Activated CD4-positive, alpha-beta T cell treated with anti-CD3 and anti-CD28 coated beads, Interleukin-2, amount 10 ng/mL, durations not matched to agents 7 days and 5 days (primary cell): ENCODE measurements at regions not wholly inside any gene's neighbourhood (a gene's known extent, or its start where the extent isn't known, plus 50 kb on each side); places are given as distances from the start of the nearest gene placed in this dataset.
"Not testable (repeated sequence)": the region's sequence is repeated elsewhere in the genome, so short reads cannot be mapped to it uniquely, and the experiment has no call there.

Experiments used
- CTCF ChIA-PET: fragments of 350-600 bp; sonication (Branson Sonifier 250); formaldehyde crosslinking; loops from one replicate; lab custom pipeline; 2021; ENCODE audit warnings: antibody characterized with exemption; lab: Charles Lee
- POLR2A ChIA-PET: fragments of 350-600 bp; sonication (Branson Sonifier 250); formaldehyde crosslinking; loops from one replicate; lab custom pipeline; 2021; ENCODE audit warnings: antibody characterized with exemption; lab: Charles Lee
- DNase-seq: peaks from one replicate; pipeline ENCODE4 v3.0.0-alpha.2; 2020
- H3K27ac Mint-ChIP-seq: one replicate; pipeline ENCODE4 v1.8.0; 2021; ENCODE audit warnings: mild to moderate bottlenecking, moderate library complexity, mixed read lengths
- H3K27me3 Mint-ChIP-seq: one replicate; pipeline ENCODE4 v1.8.0; 2021; ENCODE audit warnings: mixed read lengths
- H3K36me3 Mint-ChIP-seq: one replicate; pipeline ENCODE4 v1.8.0; 2021; ENCODE audit warnings: low read depth, mixed read lengths
- H3K4me1 Mint-ChIP-seq: one replicate; pipeline ENCODE4 v1.8.0; 2021; ENCODE audit warnings: mixed read lengths
- H3K4me3 Mint-ChIP-seq: one replicate; pipeline ENCODE4 v1.8.0; 2021; ENCODE audit warnings: mild to moderate bottlenecking, moderate library complexity, mixed read lengths
- H3K9me3 Mint-ChIP-seq: one replicate; pipeline ENCODE4 v1.8.0; 2021; ENCODE audit warnings: mixed read lengths

DNA sequence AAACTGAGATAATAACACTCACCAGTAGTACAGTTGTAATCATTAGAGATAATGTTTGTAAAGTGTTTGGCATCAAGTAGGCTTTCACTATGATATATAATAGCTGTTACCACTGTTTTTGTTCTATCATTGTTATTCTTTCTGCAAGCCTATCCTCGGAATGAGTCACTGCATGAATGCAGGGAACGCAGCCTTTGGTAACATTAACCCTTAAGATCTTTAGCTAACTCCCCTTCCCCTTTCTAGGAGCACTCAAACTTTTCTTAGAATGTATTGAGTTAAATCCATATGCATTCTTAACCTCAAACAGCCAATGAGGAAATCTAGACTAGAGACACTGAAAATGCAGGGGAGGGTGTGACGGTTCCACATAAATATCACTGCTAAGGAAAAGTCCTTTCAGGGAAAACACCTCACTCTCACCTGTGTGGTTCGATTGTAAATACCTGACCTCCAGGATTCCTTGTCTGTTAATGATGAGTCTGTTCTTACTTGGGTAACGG is 467.3 kb downstream of the SETD4 start:
- H3K27ac Mint-ChIP-seq = no peak overlapping the region
- no peaks in the 10 kb centered on the region for H3K27me3 Mint-ChIP-seq
- ChIA-PET POLR2A (no interaction called here), CTCF (interaction anchor here (0.6 kb wide), 1 partner anchor 456 kb away, joined by 3 read pairs; no protein-coding TSS in a partner anchor)
- H3K4me1 Mint-ChIP-seq = no peaks in the 10 kb centered on the region
- H3K4me3 Mint-ChIP-seq = no peak overlapping the region
- peaks cover 7% of the 10 kb centered on the region for H3K9me3 Mint-ChIP-seq
- no peak for DNase-seq
- no peaks in the 10 kb centered on the region for H3K36me3 Mint-ChIP-seq

GRCh38 chr21:35590284-35590683 is 470.0 kb downstream of the SETD4 start:
- H3K27ac Mint-ChIP-seq, H3K4me3 Mint-ChIP-seq, DNase-seq, POLR2A ChIA-PET, H3K4me1 Mint-ChIP-seq, CTCF ChIA-PET, H3K9me3 Mint-ChIP-seq, H3K27me3 Mint-ChIP-seq, H3K36me3 Mint-ChIP-seq: not testable (repeated sequence)

DNA sequence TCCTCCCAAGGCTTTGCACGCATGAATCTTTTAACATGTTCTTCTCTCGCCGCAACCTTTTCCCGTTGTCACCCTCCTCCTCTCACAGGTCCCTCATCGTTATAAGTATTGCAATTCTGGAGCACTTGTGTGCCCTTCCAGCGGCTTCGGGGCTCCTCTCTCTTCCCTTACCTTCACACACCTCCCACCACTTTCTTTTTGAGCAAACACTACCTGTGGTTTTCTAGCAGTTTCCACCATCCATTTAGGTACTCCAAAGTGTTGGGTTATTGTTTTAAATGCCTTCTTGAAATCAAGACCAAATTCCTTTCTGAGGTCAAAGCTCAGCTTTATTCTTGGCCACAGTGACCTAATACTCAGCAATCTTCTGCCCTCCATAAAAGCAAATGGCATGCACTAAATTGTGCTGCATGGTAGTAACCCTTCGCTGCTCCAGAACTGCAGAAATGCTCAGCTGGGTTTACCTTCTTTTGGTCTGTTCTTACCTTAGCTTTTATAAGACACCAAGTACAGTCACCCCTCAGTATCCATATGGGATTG is 472.4 kb downstream of the SETD4 start:
- no peaks in the 10 kb centered on the region for H3K27me3 Mint-ChIP-seq
- no peaks in the 10 kb centered on the region for H3K4me1 Mint-ChIP-seq
- ChIA-PET CTCF (no interaction called here), POLR2A (no interaction called here)
- H3K27ac Mint-ChIP-seq = no peak overlapping the region
- no peak overlapping the region for H3K4me3 Mint-ChIP-seq
- no peak for DNase-seq
- peaks cover 7% of the 10 kb centered on the region for H3K9me3 Mint-ChIP-seq
- no peaks in the 10 kb centered on the region for H3K36me3 Mint-ChIP-seq

DNA sequence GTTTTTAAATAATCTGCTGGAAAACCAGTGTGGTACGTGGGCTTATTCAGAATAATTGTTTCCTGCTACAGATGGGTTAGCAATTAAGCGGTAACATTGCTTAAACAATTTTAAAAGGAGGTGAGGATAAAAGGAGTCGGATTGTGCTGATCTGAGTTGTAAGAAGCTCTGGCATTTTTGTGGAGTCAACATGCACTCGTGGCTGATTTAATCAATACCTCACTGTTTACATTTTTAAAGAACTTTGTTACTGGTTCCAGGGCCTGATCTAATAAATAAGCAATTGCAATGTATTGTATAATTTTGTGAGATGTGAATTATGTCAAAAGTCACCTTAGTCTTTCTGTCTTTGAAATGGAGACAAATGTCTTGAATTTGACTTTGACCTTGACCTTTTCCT is 474.0 kb downstream of the SETD4 start:
- H3K9me3 Mint-ChIP-seq = peaks cover 7% of the 10 kb centered on the region
- CTCF ChIA-PET = interaction anchor here (1.0 kb wide), 1 partner anchor 53 kb away, joined by 3 read pairs; no protein-coding TSS in a partner anchor
- no peaks in the 10 kb centered on the region for H3K36me3 Mint-ChIP-seq
- no peak overlapping the region for H3K4me3 Mint-ChIP-seq
- POLR2A ChIA-PET = no interaction called here
- H3K4me1 Mint-ChIP-seq = no peaks in the 10 kb centered on the region
- DNase-seq = no peak
- H3K27me3 Mint-ChIP-seq = no peaks in the 10 kb centered on the region
- H3K27ac Mint-ChIP-seq = no peak overlapping the region

- Mint-ChIP-seq H3K36me3 (no peaks in the 10 kb centered on the region), H3K9me3 (peaks cover 7% of the 10 kb centered on the region), H3K27ac (no peak overlapping the region), H3K4me3 (no peak overlapping the region), H3K27me3 (no peaks in the 10 kb centered on the region), H3K4me1 (no peaks in the 10 kb centered on the region)
- no peak for DNase-seq
- ChIA-PET POLR2A (no interaction called here), CTCF (interaction anchor here (1.0 kb wide), 1 partner anchor 53 kb away, joined by 3 read pairs; no protein-coding TSS in a partner anchor)
Measured at GRCh38 chr21:35585878-35586277, 474.4 kb downstream of the SETD4 start.

DNA sequence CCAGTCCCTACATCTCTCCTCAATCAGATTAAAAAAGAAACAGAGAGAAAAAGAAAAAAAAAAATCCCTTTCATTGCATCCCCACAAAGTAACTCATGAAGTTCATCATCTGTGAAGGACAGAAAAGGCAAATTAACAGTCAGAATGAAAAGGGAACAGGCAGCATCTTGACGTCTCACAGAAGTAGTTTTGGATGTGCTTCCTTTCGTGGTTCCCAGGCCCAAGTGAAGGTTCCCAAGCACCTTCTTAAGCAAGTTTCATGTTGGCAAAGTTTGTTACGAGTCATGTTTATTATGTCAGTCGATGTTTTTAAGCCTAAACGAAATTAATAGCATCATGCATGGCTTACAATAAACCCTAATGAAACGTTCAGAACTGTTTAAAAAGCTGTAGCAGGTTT is 475.2 kb downstream of the SETD4 start:
- ChIA-PET CTCF (no interaction called here), POLR2A (no interaction called here)
- Mint-ChIP-seq H3K27me3 (no peaks in the 10 kb centered on the region), H3K4me1 (no peaks in the 10 kb centered on the region), H3K27ac (no peak overlapping the region), H3K9me3 (peaks cover 6% of the 10 kb centered on the region), H3K4me3 (no peak overlapping the region), H3K36me3 (no peaks in the 10 kb centered on the region)
- no peak for DNase-seq

- Mint-ChIP-seq H3K9me3 (peaks cover 4% of the 10 kb centered on the region), H3K27me3 (no peaks in the 10 kb centered on the region), H3K27ac (no peak overlapping the region), H3K36me3 (no peaks in the 10 kb centered on the region), H3K4me1 (peaks cover 7% of the 10 kb centered on the region), H3K4me3 (no peak overlapping the region)
- DNase-seq = no peak
- ChIA-PET CTCF (interaction anchor here (0.8 kb wide), 1 partner anchor 21 kb away, joined by 3 read pairs; no protein-coding TSS in a partner anchor), POLR2A (no interaction called here)
Measured at GRCh38 chr21:35583566-35584216, 476.6 kb downstream of the SETD4 start.

DNA sequence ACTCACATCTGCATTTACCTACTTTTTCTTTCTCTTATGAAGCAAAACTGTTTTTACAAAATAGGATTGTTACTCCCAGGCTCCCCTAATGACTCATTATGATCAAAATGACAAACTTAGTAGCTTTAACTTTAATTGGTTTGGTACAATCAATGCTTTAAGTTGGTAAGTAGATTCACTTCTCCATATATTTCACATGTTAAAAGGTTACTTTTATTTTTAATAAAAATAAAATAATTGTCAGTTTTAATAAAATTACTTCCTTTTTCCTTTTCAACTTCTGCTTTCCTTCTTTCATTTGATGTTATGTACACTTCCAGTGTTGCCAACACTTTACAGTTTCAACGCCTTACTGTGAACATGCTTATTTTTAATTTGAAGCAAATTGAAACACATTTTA is 477.6 kb downstream of the SETD4 start:
- Mint-ChIP-seq H3K4me3 (no peak overlapping the region), H3K9me3 (peaks cover 6% of the 10 kb centered on the region), H3K27me3 (no peaks in the 10 kb centered on the region), H3K36me3 (no peaks in the 10 kb centered on the region), H3K27ac (no peak overlapping the region), H3K4me1 (peaks cover 8% of the 10 kb centered on the region)
- DNase-seq = no peak
- POLR2A ChIA-PET = no interaction called here
- CTCF ChIA-PET = no interaction called here

- H3K27me3 Mint-ChIP-seq = no peaks in the 10 kb centered on the region
- H3K36me3 Mint-ChIP-seq = no peaks in the 10 kb centered on the region
- no peak overlapping the region for H3K4me3 Mint-ChIP-seq
- ChIA-PET CTCF (no interaction called here), POLR2A (no interaction called here)
- H3K9me3 Mint-ChIP-seq = peaks cover 6% of the 10 kb centered on the region
- no peak for DNase-seq
- peaks cover 8% of the 10 kb centered on the region for H3K4me1 Mint-ChIP-seq
- H3K27ac Mint-ChIP-seq = no peak overlapping the region
Measured at GRCh38 chr21:35581640-35582039, 478.7 kb downstream of the SETD4 start.

GRCh38 chr21:35579520-35580293 is 480.6 kb downstream of the SETD4 start:
- Mint-ChIP-seq H3K36me3 (no peaks in the 10 kb centered on the region), H3K4me3 (no peak overlapping the region), H3K9me3 (peaks cover 6% of the 10 kb centered on the region), H3K27ac (no peak overlapping the region), H3K4me1 (peaks cover 8% of the 10 kb centered on the region), H3K27me3 (no peaks in the 10 kb centered on the region)
- DNase-seq = no peak
- POLR2A ChIA-PET = interaction anchor here (0.6 kb wide), 1 partner anchor 50 kb away, joined by 3 read pairs; no protein-coding TSS in a partner anchor
- CTCF ChIA-PET = interaction anchor here (0.6 to 1.3 kb wide), 3 partner anchors 12 to 765 kb away, joined by 3 read pairs; no protein-coding TSS in a partner anchor

- no peaks in the 10 kb centered on the region for H3K36me3 Mint-ChIP-seq
- H3K27ac Mint-ChIP-seq = no peak overlapping the region
- peaks cover 8% of the 10 kb centered on the region for H3K4me1 Mint-ChIP-seq
- H3K4me3 Mint-ChIP-seq = no peak overlapping the region
- peaks cover 6% of the 10 kb centered on the region for H3K9me3 Mint-ChIP-seq
- H3K27me3 Mint-ChIP-seq = no peaks in the 10 kb centered on the region
- ChIA-PET POLR2A (no interaction called here), CTCF (interaction anchor here (0.6 to 1.3 kb wide), 3 partner anchors 13 to 34 kb away, joined by 3 read pairs; no protein-coding TSS in a partner anchor)
- DNase-seq = no peak
Measured at GRCh38 chr21:35578831-35579471, 481.4 kb downstream of the SETD4 start.

DNA sequence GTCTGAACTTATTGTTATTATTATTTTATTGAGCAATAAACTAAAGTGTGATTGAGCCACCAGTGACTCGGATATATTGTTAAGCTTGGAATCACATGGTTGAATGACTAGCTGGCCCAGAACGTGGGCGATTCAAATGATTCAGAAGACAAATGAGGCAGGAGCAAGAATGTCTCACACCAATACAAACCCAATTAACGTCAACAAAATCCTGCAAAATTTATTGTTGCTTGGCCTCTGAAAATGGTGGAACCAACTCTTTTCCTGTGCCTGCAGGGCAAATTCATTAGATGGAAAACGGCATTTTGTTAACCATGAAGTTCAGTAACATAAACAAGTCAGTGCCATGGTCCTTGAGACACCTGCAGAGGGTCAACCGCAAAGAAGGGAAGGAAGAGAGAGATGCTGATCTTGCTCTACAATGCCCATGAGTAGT is 482.0 kb downstream of the SETD4 start:
- Mint-ChIP-seq H3K9me3 (peaks cover 6% of the 10 kb centered on the region), H3K27ac (no peak overlapping the region), H3K27me3 (no peaks in the 10 kb centered on the region), H3K4me3 (no peak overlapping the region), H3K36me3 (no peaks in the 10 kb centered on the region), H3K4me1 (peaks cover 8% of the 10 kb centered on the region)
- CTCF ChIA-PET = interaction anchor here (0.6 kb wide), 1 partner anchor 34 kb away, joined by 3 read pairs; no protein-coding TSS in a partner anchor
- DNase-seq = no peak
- POLR2A ChIA-PET = no interaction called here
